GM18861 (cell line): ENCODE measurements at regions not wholly inside any gene's neighbourhood (a gene's known extent, or its start where the extent isn't known, plus 50 kb on each side); places are given as distances from the start of the nearest gene placed in this dataset.
"Not testable (repeated sequence)": the region's sequence is repeated elsewhere in the genome, so short reads cannot be mapped to it uniquely, and the experiment has no call there.

Experiments used
- ATAC-seq: cut with Tn5 transposase; IDR thresholded peaks from one replicate; pipeline ENCODE4 v1.9.1; 2021; ENCODE audit not compliant: unreplicated experiment

GRCh38 chr9:126056312-126057021 is 270.2 kb upstream of the MVB12B start:
- ATAC-seq = no peak

GRCh38 chr9:126057121-126057825 is 269.4 kb upstream of the MVB12B start:
- no peak for ATAC-seq

- no peak for ATAC-seq
Observed at GRCh38 chr9:126058011-126058531, 268.6 kb upstream of the MVB12B start.

- no peak for ATAC-seq
Observed at GRCh38 chr9:126058591-126058990, 268.0 kb upstream of the MVB12B start.

- no peak for ATAC-seq
Observed at GRCh38 chr9:126061575-126061974, 265.1 kb upstream of the MVB12B start.

- ATAC-seq = no peak
Observed at GRCh38 chr9:126062158-126062886, 264.3 kb upstream of the MVB12B start.

- no peak for ATAC-seq
Observed at GRCh38 chr9:126063326-126063725, 263.3 kb upstream of the MVB12B start.

- ATAC-seq = no peak
Observed at GRCh38 chr9:126066131-126066530, 260.5 kb upstream of the MVB12B start.

- ATAC-seq = no peak
Observed at GRCh38 chr9:126067031-126067734, 259.4 kb upstream of the MVB12B start.

- ATAC-seq = no peak
Observed at GRCh38 chr9:126068534-126069230, 257.9 kb upstream of the MVB12B start.

GRCh38 chr9:126069400-126069955 is 257.2 kb upstream of the MVB12B start:
- ATAC-seq = no peak

GRCh38 chr9:126070058-126070655 is 256.5 kb upstream of the MVB12B start:
- ATAC-seq = no peak

GRCh38 chr9:126071076-126071750 is 255.4 kb upstream of the MVB12B start:
- ATAC-seq = no peak

GRCh38 chr9:126077656-126078055 is 249.0 kb upstream of the MVB12B start:
- not testable (repeated sequence) for ATAC-seq

GRCh38 chr9:126080641-126081040 is 246.0 kb upstream of the MVB12B start:
- ATAC-seq = no peak

GRCh38 chr9:126081746-126082145 is 244.9 kb upstream of the MVB12B start:
- no peak for ATAC-seq

- ATAC-seq = no peak
Observed at GRCh38 chr9:126084008-126084407, 242.6 kb upstream of the MVB12B start.

- no peak for ATAC-seq
Observed at GRCh38 chr9:126084696-126085095, 241.9 kb upstream of the MVB12B start.

- no peak for ATAC-seq
Observed at GRCh38 chr9:126085170-126085569, 241.5 kb upstream of the MVB12B start.
